ENCODE measurements at regions not wholly inside any gene's neighbourhood (a gene's known extent, or its start where the extent isn't known, plus 50 kb on each side); places are given as distances from the start of the nearest gene placed in this dataset.
"Not testable (repeated sequence)": the region's sequence is repeated elsewhere in the genome, so short reads cannot be mapped to it uniquely, and the experiment has no call there.

- no peak for DNase-seq
Observed at GRCh38 chr6:74069089-74069581, 373.1 kb downstream of the CD109 start.

- DNase-seq: no peak
Observed at GRCh38 chr6:74066168-74066871, 370.3 kb downstream of the CD109 start.

- no peak for DNase-seq
Observed at GRCh38 chr6:74065705-74066104, 369.7 kb downstream of the CD109 start.

GRCh38 chr6:74063391-74063790 lies 367.4 kb downstream of the CD109 start:
- DNase-seq: no peak

- DNase-seq: no peak
Observed at GRCh38 chr6:74061201-74061600, 365.2 kb downstream of the CD109 start.

- no peak for DNase-seq
Observed at GRCh38 chr6:74060354-74060753, 364.4 kb downstream of the CD109 start.

GRCh38 chr6:74058606-74059005 lies 362.6 kb downstream of the CD109 start:
- no peak for DNase-seq

GRCh38 chr6:74057326-74057725 lies 361.3 kb downstream of the CD109 start:
- no peak for DNase-seq

GRCh38 chr6:74054190-74054589 lies 358.2 kb downstream of the CD109 start:
- no peak for DNase-seq

GRCh38 chr6:74050921-74051320 lies 354.9 kb downstream of the CD109 start:
- DNase-seq: no peak

GRCh38 chr6:74048387-74048786 lies 352.4 kb downstream of the CD109 start:
- DNase-seq: no peak

- DNase-seq: no peak
Observed at GRCh38 chr6:74044417-74045096, 348.6 kb downstream of the CD109 start.

GRCh38 chr6:74041420-74041819 lies 345.4 kb downstream of the CD109 start:
- no peak for DNase-seq

GRCh38 chr6:74018825-74019224 lies 322.8 kb downstream of the CD109 start:
- DNase-seq: no peak

- no peak for DNase-seq
Observed at GRCh38 chr6:74015427-74015826, 319.4 kb downstream of the CD109 start.

GRCh38 chr6:74000666-74001490 lies 304.9 kb downstream of the CD109 start:
- DNase-seq: no peak

GRCh38 chr6:73990609-73991238 lies 294.7 kb downstream of the CD109 start:
- DNase-seq: not testable (repeated sequence)

GRCh38 chr6:73989428-73989827 lies 293.4 kb downstream of the CD109 start:
- no peak for DNase-seq

- DNase-seq: no peak
Observed at GRCh38 chr6:73985891-73986290, 289.9 kb downstream of the CD109 start.

- DNase-seq: no peak
Observed at GRCh38 chr6:73984571-73985210, 288.7 kb downstream of the CD109 start.

- no peak for DNase-seq
Observed at GRCh38 chr6:73983367-73983766, 287.4 kb downstream of the CD109 start.

- no peak for DNase-seq
Observed at GRCh38 chr6:73980096-73980495, 284.1 kb downstream of the CD109 start.

- DNase-seq: no peak
Observed at GRCh38 chr6:73978330-73978729, 282.3 kb downstream of the CD109 start.
